ENCODE measurements at regions not wholly inside any gene's neighbourhood (a gene's known extent, or its start where the extent isn't known, plus 50 kb on each side); places are given as distances from the start of the nearest gene placed in this dataset.

DNA sequence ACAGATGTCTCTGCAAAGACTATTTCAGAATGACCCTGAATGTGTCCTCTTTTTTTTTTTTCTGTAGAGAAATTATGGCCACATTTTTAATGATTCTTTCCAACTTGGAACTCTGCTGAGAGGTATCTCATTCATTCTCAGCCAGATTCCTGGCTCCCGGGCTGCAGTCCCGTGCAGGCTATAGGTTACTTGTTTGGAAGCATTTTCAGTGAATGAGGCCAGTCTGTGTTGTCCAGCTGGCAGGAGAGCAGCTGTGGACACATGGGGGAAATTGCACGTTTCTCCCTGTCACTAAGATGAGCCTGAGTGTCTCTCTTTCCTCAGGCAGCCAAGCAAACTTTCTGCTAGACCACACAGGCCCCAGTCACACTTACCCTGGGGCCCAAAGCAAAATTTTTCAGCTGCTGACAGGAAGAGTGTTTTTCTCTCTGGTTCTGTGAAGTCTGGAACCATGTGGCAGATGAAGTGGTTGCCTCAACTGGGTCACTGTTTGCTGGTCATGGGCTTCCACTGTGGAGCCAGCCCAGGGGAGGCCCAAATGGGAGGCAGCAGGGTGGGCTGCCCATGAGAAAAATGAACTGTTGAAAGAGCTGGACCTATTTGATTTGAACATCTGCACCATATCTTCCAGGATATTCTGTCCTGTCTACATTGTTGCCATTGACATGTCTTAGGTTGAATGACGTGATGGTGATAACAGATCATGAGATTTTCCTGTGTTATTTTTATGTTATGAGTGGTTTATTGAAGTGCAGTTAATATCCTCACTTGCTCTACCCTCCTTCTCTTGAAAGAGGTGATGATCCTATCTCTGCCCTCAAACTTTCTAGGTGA, 431.2 kb downstream of the LPIN1 start:
- DNase-seq (peak in 1 of 3 donors; percentile 44), ATAC-seq (ENCODE audit: low read depth in 2 of 2) (peak in 1 of 2 donors; percentile 57)
- Mint-ChIP-seq H3K4me3 (peak overlapping the region in 1 of 4 donors; percentile 56), H3K27me3 (no peaks in the 10 kb centered on the region), H3K36me3 (no peaks in the 10 kb centered on the region), H3K4me1 (peaks cover 6 to 34% (median 17%) of the 10 kb centered on the region in 4 donors), H3K27ac (peak overlapping the region; percentile 39 to 63 (median 42)), H3K9me3 (no peaks in the 10 kb centered on the region)
- no peak overlapping the region for H3K27ac ChIP-seq (ENCODE audit: insufficient read depth, low read length, poor library complexity, severe bottlenecking)
- H3K36me3 ChIP-seq (ENCODE audit: control insufficient read depth, insufficient read depth, low read length): no peaks in the 10 kb centered on the region
- peak overlapping the region; percentile 17 for H3K4me3 ChIP-seq (ENCODE audit: low read depth, low read length)
- H3K9me3 ChIP-seq (ENCODE audit: control insufficient read depth in 2 of 2, low read length in 2 of 2): no peaks in the 10 kb centered on the region
- H3K4me1 ChIP-seq (ENCODE audit: control insufficient read depth, insufficient read depth, low read length, poor library complexity, severe bottlenecking): peaks cover 16% of the 10 kb centered on the region
- peaks cover 2% of the 10 kb centered on the region for H3K27me3 ChIP-seq (ENCODE audit: control insufficient read depth, insufficient read depth, low read length)

DNA sequence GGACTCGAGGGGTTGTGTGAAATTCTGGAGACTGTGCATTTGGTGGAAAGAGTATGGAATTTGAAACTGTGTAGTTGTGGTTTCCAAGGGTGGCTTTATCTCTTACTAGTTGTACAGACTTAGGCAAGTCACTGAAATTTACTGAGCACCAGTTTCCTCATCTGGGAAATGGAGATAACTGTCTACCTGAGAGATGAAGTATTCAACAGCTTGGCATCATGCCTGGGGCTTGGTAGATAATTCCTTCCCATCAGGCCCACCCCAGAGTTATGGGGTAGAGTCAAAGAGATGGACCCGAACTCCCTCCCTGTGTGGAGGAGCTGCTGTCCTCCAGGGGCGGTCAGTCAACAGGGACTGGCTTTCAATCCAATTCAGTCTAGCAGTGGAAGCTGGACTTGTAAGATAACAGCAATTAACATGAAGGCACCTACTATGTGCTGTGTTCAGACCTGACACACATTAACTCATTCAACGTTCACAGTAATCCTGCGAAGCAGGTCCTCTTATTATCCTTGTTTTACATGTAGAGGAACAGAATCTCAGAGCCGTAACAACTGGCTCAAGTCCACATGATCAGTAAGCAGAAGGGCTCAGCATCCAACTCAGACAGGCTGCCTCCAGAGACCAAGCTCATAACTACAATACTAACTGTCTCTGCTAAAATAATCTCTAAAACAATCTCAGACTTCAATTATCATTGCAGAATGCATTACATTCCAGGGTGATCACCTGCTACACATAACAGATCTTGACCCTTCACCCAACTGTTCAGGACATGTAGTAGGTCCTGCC, 432.1 kb downstream of the LPIN1 start:
- Histone ChIP-seq H3K27ac (ENCODE audit: insufficient read depth, low read length, poor library complexity, severe bottlenecking) (no peak overlapping the region), H3K9me3 (ENCODE audit: control insufficient read depth in 2 of 2, low read length in 2 of 2) (no peaks in the 10 kb centered on the region), H3K27me3 (ENCODE audit: control insufficient read depth, insufficient read depth, low read length) (no peaks in the 10 kb centered on the region), H3K4me3 (ENCODE audit: low read depth, low read length) (no peak overlapping the region), H3K4me1 (ENCODE audit: control insufficient read depth, insufficient read depth, low read length, poor library complexity, severe bottlenecking) (peaks cover 16% of the 10 kb centered on the region), H3K36me3 (ENCODE audit: control insufficient read depth, insufficient read depth, low read length) (no peaks in the 10 kb centered on the region)
- H3K36me3 Mint-ChIP-seq: no peaks in the 10 kb centered on the region
- peaks cover 6 to 32% (median 17%) of the 10 kb centered on the region in 4 donors for H3K4me1 Mint-ChIP-seq
- DNase-seq (no peak), ATAC-seq (ENCODE audit: low read depth in 2 of 2) (no peak)
- H3K9me3 Mint-ChIP-seq: no peaks in the 10 kb centered on the region
- no peak overlapping the region for H3K4me3 Mint-ChIP-seq
- peak overlapping the region in 2 of 3 donors; percentile 42 to 59 for H3K27ac Mint-ChIP-seq
- no peaks in the 10 kb centered on the region for H3K27me3 Mint-ChIP-seq

DNA sequence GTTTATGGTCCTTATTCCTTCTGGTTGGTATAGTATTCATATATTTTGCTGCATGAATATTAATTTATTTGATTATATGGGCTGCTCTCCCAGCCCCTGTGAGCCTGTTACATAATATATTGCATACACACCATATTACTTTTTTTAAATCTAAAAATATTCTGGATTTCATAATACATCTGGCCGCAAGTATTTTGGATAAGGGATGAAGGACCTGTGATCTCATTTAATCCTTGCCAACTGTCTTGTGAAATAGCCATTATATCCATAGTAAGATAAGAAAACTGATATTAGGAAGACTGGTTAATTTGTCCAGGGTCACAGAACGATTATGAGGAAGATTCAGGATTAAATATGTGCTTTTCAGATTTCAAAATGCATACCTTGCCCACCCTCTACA, 433.6 kb downstream of the LPIN1 start:
- peaks cover 6 to 32% (median 17%) of the 10 kb centered on the region in 4 donors for H3K4me1 Mint-ChIP-seq

DNA sequence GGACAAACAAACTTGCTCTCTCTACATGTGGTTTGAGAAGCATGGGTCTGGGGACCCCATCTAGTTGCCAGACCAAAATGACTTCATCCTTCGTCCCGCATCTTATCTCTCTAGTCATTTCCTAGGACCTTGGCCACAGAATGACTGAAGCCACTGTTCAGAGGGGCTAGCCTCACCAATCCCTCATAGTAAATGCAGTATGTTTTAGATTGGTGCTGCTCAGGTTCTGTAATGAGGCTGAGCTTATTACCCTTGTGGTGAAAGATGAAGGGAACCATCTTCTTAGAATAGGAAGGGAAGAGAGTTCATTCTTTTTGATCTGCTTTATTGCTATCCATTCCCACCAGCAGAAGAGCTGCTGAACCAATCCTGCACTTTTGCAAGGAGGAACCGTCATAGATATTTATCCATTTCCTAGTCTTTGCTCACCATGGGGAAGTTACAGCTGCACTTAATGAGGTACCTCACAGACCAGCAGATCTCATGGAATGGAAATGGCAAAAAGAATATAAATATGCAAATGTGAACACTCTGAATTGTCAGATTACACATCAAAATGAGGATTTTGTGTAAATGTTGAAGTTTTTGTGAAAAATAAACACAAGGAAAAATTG, 436.7 kb downstream of the LPIN1 start:
- Histone ChIP-seq H3K4me3 (ENCODE audit: low read depth, low read length) (no peak overlapping the region), H3K4me1 (ENCODE audit: control insufficient read depth, insufficient read depth, low read length, poor library complexity, severe bottlenecking) (no peaks in the 10 kb centered on the region), H3K36me3 (ENCODE audit: control insufficient read depth, insufficient read depth, low read length) (no peaks in the 10 kb centered on the region), H3K9me3 (ENCODE audit: control insufficient read depth in 2 of 2, low read length in 2 of 2) (no peaks in the 10 kb centered on the region), H3K27me3 (ENCODE audit: control insufficient read depth, insufficient read depth, low read length) (no peaks in the 10 kb centered on the region), H3K27ac (ENCODE audit: insufficient read depth, low read length, poor library complexity, severe bottlenecking) (no peak overlapping the region)
- DNase-seq (no peak), ATAC-seq (ENCODE audit: low read depth in 2 of 2) (no peak)
- Mint-ChIP-seq H3K4me1 (peaks cover 0 to 7% (median 1%) of the 10 kb centered on the region in 4 donors), H3K4me3 (no peak overlapping the region), H3K9me3 (no peaks in the 10 kb centered on the region), H3K27ac (peak overlapping the region in 1 of 3 donors; percentile 36), H3K36me3 (peaks cover 3% of the 10 kb centered on the region), H3K27me3 (peaks cover 4% of the 10 kb centered on the region)

More for the DNA sequence above, 433.6 kb downstream of the LPIN1 start:
- Mint-ChIP-seq H3K27ac (no peak overlapping the region), H3K27me3 (no peaks in the 10 kb centered on the region), H3K4me3 (no peak overlapping the region), H3K36me3 (no peaks in the 10 kb centered on the region), H3K9me3 (no peaks in the 10 kb centered on the region)
- ATAC-seq (ENCODE audit: low read depth in 2 of 2) (no peak), DNase-seq (no peak)
- peaks cover 16% of the 10 kb centered on the region for H3K4me1 ChIP-seq (ENCODE audit: control insufficient read depth, insufficient read depth, low read length, poor library complexity, severe bottlenecking)
- H3K9me3 ChIP-seq (ENCODE audit: control insufficient read depth in 2 of 2, low read length in 2 of 2): no peaks in the 10 kb centered on the region
- no peaks in the 10 kb centered on the region for H3K36me3 ChIP-seq (ENCODE audit: control insufficient read depth, insufficient read depth, low read length)
- no peaks in the 10 kb centered on the region for H3K27me3 ChIP-seq (ENCODE audit: control insufficient read depth, insufficient read depth, low read length)
- no peak overlapping the region for H3K27ac ChIP-seq (ENCODE audit: insufficient read depth, low read length, poor library complexity, severe bottlenecking)
- no peak overlapping the region for H3K4me3 ChIP-seq (ENCODE audit: low read depth, low read length)

DNA sequence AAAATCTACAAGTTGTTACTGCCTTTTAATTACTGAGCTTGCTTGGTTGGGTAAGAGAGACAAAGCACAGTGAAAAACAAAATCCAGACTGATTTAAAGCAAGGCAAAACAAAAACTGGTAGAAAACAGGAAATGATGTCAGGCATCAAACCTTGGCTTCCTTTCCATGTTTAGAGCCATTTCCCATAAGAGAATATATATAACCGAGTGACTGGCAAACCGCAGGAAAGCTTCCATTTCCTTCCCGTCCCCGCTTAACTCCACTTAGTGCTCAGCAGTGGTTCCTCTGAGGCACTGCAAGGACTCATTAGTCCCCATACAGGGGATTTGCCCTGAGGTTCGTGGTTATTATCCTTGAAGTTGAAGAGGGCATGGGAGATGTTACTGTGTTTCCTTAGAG, 446.3 kb downstream of the LPIN1 start:
- ATAC-seq (ENCODE audit: low read depth in 2 of 2) (no peak), DNase-seq (peak in 1 of 3 donors; percentile 23)
- Mint-ChIP-seq H3K36me3 (peaks cover 4% of the 10 kb centered on the region), H3K27me3 (peaks cover 10% of the 10 kb centered on the region), H3K27ac (peak overlapping the region; percentile 14 to 81 (median 68)), H3K9me3 (peaks cover 0 to 8% (median 3%) of the 10 kb centered on the region in 7 donors), H3K4me3 (peak overlapping the region in 2 of 4 donors; percentile 47 to 54), H3K4me1 (peaks cover 8 to 17% (median 11%) of the 10 kb centered on the region in 4 donors)
- H3K36me3 ChIP-seq (ENCODE audit: control insufficient read depth, insufficient read depth, low read length): no peaks in the 10 kb centered on the region
- no peaks in the 10 kb centered on the region for H3K9me3 ChIP-seq (ENCODE audit: control insufficient read depth in 2 of 2, low read length in 2 of 2)
- peaks cover 5% of the 10 kb centered on the region for H3K4me1 ChIP-seq (ENCODE audit: control insufficient read depth, insufficient read depth, low read length, poor library complexity, severe bottlenecking)
- H3K27ac ChIP-seq (ENCODE audit: insufficient read depth, low read length, poor library complexity, severe bottlenecking): no peak overlapping the region
- H3K27me3 ChIP-seq (ENCODE audit: control insufficient read depth, insufficient read depth, low read length): no peaks in the 10 kb centered on the region
- no peak overlapping the region for H3K4me3 ChIP-seq (ENCODE audit: low read depth, low read length)

DNA sequence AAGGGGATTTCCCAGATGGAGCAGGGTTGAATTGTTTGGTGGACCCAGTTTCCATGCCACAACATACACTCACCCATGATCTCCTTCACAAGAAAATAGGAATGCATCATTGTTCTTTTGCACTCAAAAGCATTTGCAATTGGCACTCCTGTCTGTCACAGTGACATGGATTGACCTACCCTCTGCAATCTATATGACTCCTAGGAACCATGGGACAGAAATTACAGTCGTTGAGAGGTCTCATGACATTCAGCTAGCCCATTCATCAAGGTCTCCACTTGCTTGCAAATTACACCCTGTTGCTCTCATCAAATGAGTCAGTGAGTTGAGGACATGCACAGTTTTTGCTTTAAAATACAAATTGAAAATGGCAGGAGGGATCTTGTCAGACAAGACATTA, 448.5 kb downstream of the LPIN1 start:
- Histone ChIP-seq H3K4me1 (ENCODE audit: control insufficient read depth, insufficient read depth, low read length, poor library complexity, severe bottlenecking) (peaks cover 5% of the 10 kb centered on the region), H3K27ac (ENCODE audit: insufficient read depth, low read length, poor library complexity, severe bottlenecking) (no peak overlapping the region), H3K27me3 (ENCODE audit: control insufficient read depth, insufficient read depth, low read length) (no peaks in the 10 kb centered on the region), H3K9me3 (ENCODE audit: control insufficient read depth in 2 of 2, low read length in 2 of 2) (no peaks in the 10 kb centered on the region), H3K36me3 (ENCODE audit: control insufficient read depth, insufficient read depth, low read length) (no peaks in the 10 kb centered on the region), H3K4me3 (ENCODE audit: low read depth, low read length) (no peak overlapping the region)
- H3K36me3 Mint-ChIP-seq: no peaks in the 10 kb centered on the region
- DNase-seq: no peak
- H3K9me3 Mint-ChIP-seq: peaks cover 0 to 10% (median 7%) of the 10 kb centered on the region in 7 donors
- no peak for ATAC-seq (ENCODE audit: low read depth in 2 of 2)
- H3K4me3 Mint-ChIP-seq: no peak overlapping the region
- H3K4me1 Mint-ChIP-seq: peaks cover 5 to 17% (median 11%) of the 10 kb centered on the region in 4 donors
- no peak overlapping the region for H3K27ac Mint-ChIP-seq
- no peaks in the 10 kb centered on the region for H3K27me3 Mint-ChIP-seq

DNA sequence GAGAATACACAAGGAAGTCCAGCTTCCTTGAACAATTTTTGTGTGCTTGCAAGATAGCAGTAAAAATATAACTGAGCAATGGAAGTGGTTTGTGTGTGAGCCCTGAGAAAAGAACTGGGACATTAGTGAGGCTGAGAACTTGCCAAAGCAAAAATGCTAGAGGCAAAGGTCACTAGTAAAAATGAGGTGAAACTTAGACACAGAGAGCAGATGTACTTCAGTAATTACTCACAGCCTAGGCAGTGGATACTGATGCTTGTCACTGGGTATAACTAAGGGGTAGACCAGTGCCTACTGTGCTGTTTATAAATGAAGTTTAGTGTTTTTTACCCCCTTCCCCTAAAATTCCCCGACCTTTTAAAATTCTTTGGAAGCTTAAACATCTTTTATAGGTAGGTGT, 450.1 kb downstream of the LPIN1 start:
- no peak for ATAC-seq (ENCODE audit: low read depth in 2 of 2)
- peak overlapping the region in 1 of 3 donors; percentile 1 for H3K27ac Mint-ChIP-seq

More for the DNA sequence above, 450.1 kb downstream of the LPIN1 start:
- Histone ChIP-seq H3K27me3 (ENCODE audit: control insufficient read depth, insufficient read depth, low read length) (no peaks in the 10 kb centered on the region), H3K4me3 (ENCODE audit: low read depth, low read length) (no peak overlapping the region), H3K4me1 (ENCODE audit: control insufficient read depth, insufficient read depth, low read length, poor library complexity, severe bottlenecking) (peaks cover 5% of the 10 kb centered on the region), H3K9me3 (ENCODE audit: control insufficient read depth in 2 of 2, low read length in 2 of 2) (no peaks in the 10 kb centered on the region), H3K27ac (ENCODE audit: insufficient read depth, low read length, poor library complexity, severe bottlenecking) (no peak overlapping the region), H3K36me3 (ENCODE audit: control insufficient read depth, insufficient read depth, low read length) (no peaks in the 10 kb centered on the region)
- no peaks in the 10 kb centered on the region for H3K27me3 Mint-ChIP-seq
- no peak for DNase-seq
- H3K9me3 Mint-ChIP-seq: peaks cover 0 to 10% (median 7%) of the 10 kb centered on the region in 7 donors
- no peak overlapping the region for H3K4me3 Mint-ChIP-seq
- H3K4me1 Mint-ChIP-seq: peaks cover 5 to 17% (median 11%) of the 10 kb centered on the region in 4 donors
- no peaks in the 10 kb centered on the region for H3K36me3 Mint-ChIP-seq

All from CD4-positive, CD25-positive, alpha-beta regulatory T cell (primary cell).